DMS53 treated with DMSO at 0.1 percent for 48 hours (cell line): ENCODE measurements at regions not wholly inside any gene's neighbourhood (a gene's known extent, or its start where the extent isn't known, plus 50 kb on each side); places are given as distances from the start of the nearest gene placed in this dataset.

Experiments
- DNase-seq: peaks from one replicate; lab custom pipeline; 2025; ENCODE audit not compliant: unreplicated experiment; lab: John Stamatoyannopoulos, UW

- DNase-seq: no peak
These were observed 129.4 kb downstream of the NUDT12 start for GRCh38 chr5:103433211-103433610.

GRCh38 chr5:103428923-103429322 is 133.7 kb downstream of the NUDT12 start:
- no peak for DNase-seq

- no peak for DNase-seq
These were observed 134.1 kb downstream of the NUDT12 start for GRCh38 chr5:103428411-103428871.

DNA sequence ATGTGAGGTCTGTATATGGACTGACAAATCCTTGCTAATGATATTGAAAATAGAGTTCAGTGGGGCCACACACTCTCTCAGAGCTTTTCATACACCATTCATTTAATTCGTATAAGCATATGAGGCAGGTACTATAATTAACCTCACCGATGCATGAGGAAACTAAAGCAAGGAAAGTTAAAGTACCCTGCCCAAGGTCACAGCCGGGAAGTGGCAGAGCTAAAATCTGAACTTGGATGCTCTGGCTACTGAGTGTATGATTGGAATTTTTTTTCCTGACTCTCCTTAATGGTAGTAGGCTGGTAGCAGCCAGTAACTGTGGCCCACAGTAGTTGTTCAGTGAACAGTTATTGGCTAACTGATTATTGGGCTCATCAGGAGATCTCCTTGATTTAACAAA is 135.3 kb downstream of the NUDT12 start:
- DNase-seq: no peak

DNA sequence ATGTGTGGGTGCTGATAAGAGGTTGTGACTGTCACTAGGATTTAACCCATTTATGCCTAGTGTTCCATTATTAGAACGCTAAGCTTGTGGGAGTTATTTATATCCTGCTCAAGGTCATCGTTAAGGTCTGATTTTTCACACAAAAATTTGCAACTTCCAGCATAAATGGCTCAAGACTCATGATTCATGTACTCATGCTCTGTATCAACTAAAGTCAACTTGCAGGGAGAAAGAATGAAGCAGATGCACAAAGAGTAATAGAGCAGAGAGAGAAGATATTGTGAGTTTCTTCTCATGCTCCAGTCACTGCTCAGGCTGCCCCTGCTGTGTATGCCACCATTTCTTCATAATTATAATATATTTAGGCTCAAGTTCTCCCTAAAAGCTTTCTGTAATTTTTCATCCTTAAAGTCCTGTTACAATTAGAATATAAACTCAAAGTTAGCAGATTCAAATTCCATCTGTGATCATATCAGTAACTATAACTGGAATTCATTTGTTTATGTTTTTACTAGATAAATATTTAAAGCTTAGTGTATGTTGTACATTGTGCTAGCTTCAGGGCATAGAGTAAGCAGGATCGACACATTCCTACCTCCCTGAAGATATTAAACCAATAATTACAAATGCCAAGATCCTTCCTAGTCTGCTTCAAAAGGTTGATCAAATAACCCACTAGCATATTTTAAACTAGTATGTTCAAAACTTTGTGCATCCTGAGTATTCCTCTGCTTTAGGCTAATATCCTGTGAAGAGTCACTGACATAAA is 136.7 kb downstream of the NUDT12 start:
- DNase-seq: no peak

DNA sequence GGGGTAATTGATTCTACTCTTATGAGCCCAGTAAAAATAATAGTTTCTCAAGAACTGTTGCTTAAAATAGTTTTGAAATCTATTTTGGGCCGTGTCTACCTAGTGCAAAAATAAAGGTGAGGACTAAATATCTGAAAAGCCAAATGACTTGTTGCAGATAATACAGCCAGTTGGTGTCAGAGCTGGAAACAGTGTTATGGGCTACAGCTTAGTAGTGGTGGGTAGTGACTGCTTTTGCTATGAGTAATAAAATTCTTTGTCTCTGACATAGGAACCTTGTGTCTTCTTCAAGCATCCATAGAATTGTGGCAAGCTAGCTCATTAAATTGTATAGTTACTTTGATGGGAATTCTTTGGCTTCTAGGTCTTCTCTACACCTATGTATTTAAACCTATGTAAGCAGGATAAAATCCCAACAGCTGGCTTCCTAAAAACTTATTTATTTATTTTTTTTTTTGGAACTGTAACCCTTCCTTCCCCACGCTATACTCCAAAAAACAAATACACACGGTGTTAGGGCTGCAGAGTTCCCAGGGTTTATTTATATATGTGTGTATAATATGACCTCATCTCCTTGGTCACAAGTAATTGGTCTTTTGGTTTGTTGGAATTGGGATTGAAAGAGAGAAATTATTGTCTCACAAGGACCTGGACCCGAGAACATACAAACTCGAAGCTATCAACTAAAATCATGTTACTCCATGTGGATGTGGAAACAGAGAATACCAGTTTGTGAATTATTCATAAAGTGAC is 138.0 kb downstream of the NUDT12 start:
- DNase-seq: no peak

DNA sequence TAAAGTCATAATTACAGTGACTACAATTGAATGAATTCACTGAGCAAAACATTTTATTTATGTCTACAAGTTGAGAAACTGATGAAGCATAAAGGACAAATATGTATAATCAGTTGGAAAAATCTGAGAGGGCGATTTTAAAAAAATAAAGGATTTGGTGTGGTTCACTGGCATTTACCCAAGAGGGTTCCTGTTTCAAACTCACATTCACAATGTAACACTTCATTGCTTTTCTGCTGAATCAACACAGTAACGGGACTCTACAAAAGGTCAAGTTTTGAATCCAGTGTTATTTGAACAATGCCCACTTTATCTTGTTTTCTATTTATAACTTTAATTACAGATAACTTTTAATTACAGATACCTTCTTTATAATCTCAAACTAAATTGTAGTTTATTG is 138.6 kb downstream of the NUDT12 start:
- DNase-seq: no peak

DNA sequence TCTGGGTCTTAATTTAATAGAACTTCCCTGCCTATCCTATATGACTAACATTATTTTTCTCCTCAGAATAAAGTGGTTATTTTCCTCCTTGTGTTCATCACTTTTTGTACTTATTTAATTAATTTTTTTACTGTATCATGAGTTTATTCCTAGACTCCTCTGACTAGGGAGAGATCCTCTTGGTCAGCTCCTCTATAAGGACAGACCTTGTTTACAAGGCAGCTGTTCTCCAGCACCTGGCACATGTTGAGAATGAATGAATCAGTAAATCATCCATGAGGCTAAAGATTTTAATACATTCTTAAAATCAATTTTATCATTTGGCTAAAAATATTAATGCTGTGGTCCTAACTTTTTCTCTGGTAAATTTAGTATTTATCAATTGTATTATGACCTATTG is 139.8 kb downstream of the NUDT12 start:
- DNase-seq: no peak

GRCh38 chr5:103414604-103415003 is 148.0 kb downstream of the NUDT12 start:
- DNase-seq: no peak

GRCh38 chr5:103411711-103412110 is 150.9 kb downstream of the NUDT12 start:
- DNase-seq: no peak

DNA sequence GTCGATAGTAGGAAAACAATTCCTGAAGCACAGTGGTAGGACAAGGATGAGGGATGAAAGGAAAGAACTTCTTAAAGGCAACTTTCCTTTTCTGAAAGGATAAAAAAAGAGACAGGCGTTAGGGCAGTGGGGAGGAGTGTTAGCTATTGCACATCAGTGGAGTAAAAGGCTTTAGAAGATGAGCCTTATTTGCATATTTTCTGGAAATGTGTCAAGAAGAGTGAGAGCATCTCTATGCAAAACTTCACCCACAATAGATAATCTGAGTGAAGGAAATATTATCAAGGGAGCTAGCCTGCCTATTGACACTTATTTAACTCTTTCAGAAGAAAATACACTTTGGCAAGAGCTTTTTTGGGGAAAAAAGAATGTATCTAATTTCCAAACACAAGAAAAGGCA is 151.6 kb downstream of the MACIR start:
- DNase-seq: no peak

DNA sequence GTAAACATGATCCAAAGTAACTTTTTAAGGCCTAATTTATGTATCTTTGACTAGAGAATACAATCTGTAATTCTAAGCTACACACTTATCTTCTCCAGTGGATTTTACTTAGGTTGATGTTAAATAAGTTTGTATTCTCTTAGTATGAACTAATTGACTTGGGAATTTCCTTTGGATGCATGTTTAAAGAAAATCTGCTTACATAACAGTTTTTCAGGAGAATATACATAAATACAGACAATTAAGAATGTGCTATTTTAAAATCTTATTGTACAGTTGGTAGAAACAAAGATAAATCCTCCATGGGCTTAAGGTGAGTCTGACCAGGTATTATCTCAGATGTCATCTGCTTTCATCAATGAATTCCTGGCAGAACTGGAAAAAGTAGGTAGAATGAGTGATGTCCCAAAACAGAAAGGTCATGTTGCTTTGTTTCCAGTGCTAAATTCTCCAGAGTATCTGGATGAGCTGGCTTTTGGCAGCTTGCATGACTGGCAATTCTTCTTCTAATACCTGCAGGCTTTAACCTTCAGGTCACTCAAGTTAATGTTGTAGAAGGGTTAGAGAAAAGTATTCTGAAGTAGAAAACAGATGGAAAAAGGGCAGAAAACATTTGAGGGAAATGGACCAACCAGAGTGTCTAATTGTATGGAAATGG is 150.6 kb downstream of the MACIR start:
- no peak for DNase-seq

- no peak for DNase-seq
These were observed 149.8 kb downstream of the MACIR start for GRCh38 chr5:103408408-103408807.

DNA sequence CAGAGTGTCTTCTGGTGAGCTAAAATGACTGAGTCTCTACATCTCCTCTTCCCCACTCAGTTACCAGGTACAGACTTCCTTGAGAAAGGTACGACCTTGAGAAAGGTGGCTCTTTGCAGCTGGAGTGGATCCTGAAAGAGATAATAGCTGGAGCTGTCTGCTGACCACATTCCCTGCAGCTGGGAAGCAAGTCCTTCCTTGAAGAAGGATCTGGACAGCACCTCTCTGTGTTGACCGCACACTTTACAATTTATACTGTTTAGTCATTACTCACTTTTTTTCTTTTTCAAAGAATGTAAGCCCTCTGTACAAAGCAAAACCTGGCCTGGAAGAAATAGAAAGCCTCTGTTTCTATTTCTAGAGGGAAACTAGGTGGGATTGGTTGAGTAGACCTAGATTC is 148.8 kb downstream of the MACIR start:
- DNase-seq: no peak

DNA sequence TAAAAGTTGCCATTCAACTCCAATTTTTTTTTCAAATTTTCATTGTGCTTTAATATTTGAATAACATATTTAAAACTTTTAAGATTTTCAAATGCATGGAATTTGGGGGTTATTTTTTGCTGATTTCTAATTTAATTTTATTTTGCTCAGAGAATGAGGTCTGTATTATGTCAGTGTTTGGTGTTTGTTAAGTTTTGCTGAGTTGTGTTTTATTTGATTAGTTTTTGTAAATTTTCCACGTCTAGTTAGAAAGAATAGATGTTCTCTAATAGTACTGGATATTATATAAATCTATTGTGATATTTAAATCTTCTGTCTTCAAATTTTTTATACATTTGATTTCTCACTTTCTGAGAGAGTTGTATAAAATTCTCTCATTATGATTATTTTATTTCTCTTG is 145.9 kb downstream of the MACIR start:
- DNase-seq: no peak

GRCh38 chr5:103402851-103403250 is 144.3 kb downstream of the MACIR start:
- no peak for DNase-seq

- no peak for DNase-seq
These were observed 139.4 kb downstream of the MACIR start for GRCh38 chr5:103397739-103398581.

GRCh38 chr5:103394676-103395075 is 136.1 kb downstream of the MACIR start:
- no peak for DNase-seq

- DNase-seq: no peak
These were observed 134.7 kb downstream of the MACIR start for GRCh38 chr5:103393101-103393754.

- DNase-seq: no peak
These were observed 133.1 kb downstream of the MACIR start for GRCh38 chr5:103391659-103392058.

DNA sequence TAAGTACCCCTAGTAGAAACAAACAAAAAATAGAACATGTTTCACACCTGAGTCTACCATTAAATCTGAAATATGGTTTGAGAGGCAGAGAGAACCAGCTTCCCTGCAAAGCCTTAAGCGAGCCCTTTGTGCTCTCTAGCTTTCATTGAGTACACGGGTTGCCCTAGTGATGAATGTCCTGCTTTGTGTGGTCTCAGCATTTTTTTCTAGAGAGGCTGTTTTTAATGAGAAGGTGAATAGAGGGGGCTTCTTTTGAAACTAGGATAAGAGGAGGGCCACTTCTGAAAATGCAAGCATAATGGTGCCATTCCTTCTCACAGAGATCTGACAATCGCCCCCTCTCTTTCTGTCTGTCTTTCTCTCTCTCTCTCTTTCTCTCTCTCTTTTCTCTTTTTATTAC is 131.3 kb downstream of the MACIR start:
- DNase-seq: no peak
